Posterior vena cava (tissue), 2 donors: ENCODE measurements at regions not wholly inside any gene's neighbourhood (a gene's known extent, or its start where the extent isn't known, plus 50 kb on each side); places are given as distances from the start of the nearest gene placed in this dataset.

Experiments
- DNase-seq: peaks from one replicate; pipeline ENCODE4 v3.0.0-alpha.2; 2020; ENCODE audit warnings: low spot score
- intact Hi-C, 2 donors: fragments of 100-400 bp; cut with DNase I; formaldehyde crosslinking; loops; one replicate each; pipeline versions ENCODE4 v1.14.1 to v1.14.2; 2022 to 2023
- donor health status: DM: yes; HTN: yes; CAD: no.
- donor health status: DM: yes; HTN: yes; CAD: no.

GRCh38 chr2:41886145-41886664 lies 161.6 kb upstream of the PKDCC start:
- intact Hi-C loops = no loop called here
- no peak for DNase-seq

- DNase-seq = no peak
- intact Hi-C loops = no loop called here
Observed at GRCh38 chr2:41886757-41887156, 161.1 kb upstream of the PKDCC start.

GRCh38 chr2:41890341-41890740 lies 157.5 kb upstream of the PKDCC start:
- DNase-seq = no peak
- intact Hi-C loops = no loop called here

GRCh38 chr2:41892476-41892875 lies 155.3 kb upstream of the PKDCC start:
- DNase-seq = no peak

GRCh38 chr2:41894563-41895333 lies 153.1 kb upstream of the PKDCC start:
- DNase-seq = no peak
- intact Hi-C loops = no loop called here

More at GRCh38 chr2:41892476-41892875, 155.3 kb upstream of the PKDCC start:
- intact Hi-C loops = no loop called here

GRCh38 chr2:41895334-41895664 lies 152.5 kb upstream of the PKDCC start:
- no peak for DNase-seq
- intact Hi-C loops = no loop called here

GRCh38 chr2:41896186-41896846 lies 151.5 kb upstream of the PKDCC start:
- DNase-seq = no peak
- intact Hi-C loops = no loop called here

- intact Hi-C loops = no loop called here
- DNase-seq = no peak
Observed at GRCh38 chr2:41899189-41899588, 148.6 kb upstream of the PKDCC start.

GRCh38 chr2:41900101-41900577 lies 147.7 kb upstream of the PKDCC start:
- intact Hi-C loops = no loop called here
- DNase-seq = no peak

GRCh38 chr2:41902897-41903296 lies 144.9 kb upstream of the PKDCC start:
- intact Hi-C loops = no loop called here

GRCh38 chr2:41903474-41904135 lies 144.2 kb upstream of the PKDCC start:
- DNase-seq = no peak
- intact Hi-C loops = no loop called here

More at GRCh38 chr2:41902897-41903296, 144.9 kb upstream of the PKDCC start:
- no peak for DNase-seq

GRCh38 chr2:41904459-41904858 lies 143.4 kb upstream of the PKDCC start:
- intact Hi-C loops = no loop called here
- DNase-seq = no peak

GRCh38 chr2:41905597-41906337 lies 142.1 kb upstream of the PKDCC start:
- intact Hi-C loops = no loop called here
- DNase-seq = no peak

- DNase-seq = no peak
- intact Hi-C loops = no loop called here
Observed at GRCh38 chr2:41906338-41906725, 141.5 kb upstream of the PKDCC start.

- no peak for DNase-seq
- intact Hi-C loops = no loop called here
Observed at GRCh38 chr2:41907141-41907540, 140.7 kb upstream of the PKDCC start.

- no peak for DNase-seq
Observed at GRCh38 chr2:41907771-41908207, 140.0 kb upstream of the PKDCC start.

GRCh38 chr2:41908349-41908748 lies 139.5 kb upstream of the PKDCC start:
- intact Hi-C loops = no loop called here
- no peak for DNase-seq

More at GRCh38 chr2:41907771-41908207, 140.0 kb upstream of the PKDCC start:
- intact Hi-C loops = no loop called here

GRCh38 chr2:41909584-41909983 lies 138.2 kb upstream of the PKDCC start:
- DNase-seq = no peak
- intact Hi-C loops = no loop called here

- no peak for DNase-seq
- intact Hi-C loops = no loop called here
Observed at GRCh38 chr2:41910126-41910525, 137.7 kb upstream of the PKDCC start.
